ENCODE measurements at regions not wholly inside any gene's neighbourhood (a gene's known extent, or its start where the extent isn't known, plus 50 kb on each side); places are given as distances from the start of the nearest gene placed in this dataset.

DNA sequence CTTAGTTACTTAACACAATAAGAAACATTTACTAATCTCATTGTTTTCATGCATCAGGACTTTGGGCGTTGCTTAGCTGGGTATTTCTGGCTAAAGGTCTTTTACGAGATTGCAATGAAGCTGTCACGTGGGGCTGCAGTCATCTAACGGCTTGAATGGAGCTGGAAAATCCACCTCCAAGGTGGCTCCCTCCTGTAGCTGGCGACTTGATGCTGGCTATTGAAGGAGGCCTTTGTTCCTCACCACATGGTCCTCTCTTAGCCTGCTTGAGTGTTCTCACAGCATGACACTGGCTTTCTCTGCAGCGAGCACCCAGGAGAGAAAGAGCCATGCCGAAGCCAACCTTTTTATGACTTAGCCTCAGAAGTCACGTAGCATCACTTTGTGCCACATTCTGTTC lies 92.0 kb downstream of the NHLRC3 start:
- TF ChIP-seq, protein P1, sequence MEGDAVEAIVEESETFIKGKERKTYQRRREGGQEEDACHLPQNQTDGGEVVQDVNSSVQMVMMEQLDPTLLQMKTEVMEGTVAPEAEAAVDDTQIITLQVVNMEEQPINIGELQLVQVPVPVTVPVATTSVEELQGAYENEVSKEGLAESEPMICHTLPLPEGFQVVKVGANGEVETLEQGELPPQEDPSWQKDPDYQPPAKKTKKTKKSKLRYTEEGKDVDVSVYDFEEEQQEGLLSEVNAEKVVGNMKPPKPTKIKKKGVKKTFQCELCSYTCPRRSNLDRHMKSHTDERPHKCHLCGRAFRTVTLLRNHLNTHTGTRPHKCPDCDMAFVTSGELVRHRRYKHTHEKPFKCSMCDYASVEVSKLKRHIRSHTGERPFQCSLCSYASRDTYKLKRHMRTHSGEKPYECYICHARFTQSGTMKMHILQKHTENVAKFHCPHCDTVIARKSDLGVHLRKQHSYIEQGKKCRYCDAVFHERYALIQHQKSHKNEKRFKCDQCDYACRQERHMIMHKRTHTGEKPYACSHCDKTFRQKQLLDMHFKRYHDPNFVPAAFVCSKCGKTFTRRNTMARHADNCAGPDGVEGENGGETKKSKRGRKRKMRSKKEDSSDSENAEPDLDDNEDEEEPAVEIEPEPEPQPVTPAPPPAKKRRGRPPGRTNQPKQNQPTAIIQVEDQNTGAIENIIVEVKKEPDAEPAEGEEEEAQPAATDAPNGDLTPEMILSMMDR (IDR thresholded peaks at IDR 0.05; ENCODE audit: unreplicated experiment), result no peak
- H3K27ac Mint-ChIP-seq, result no peak overlapping the region
- no peaks in the 10 kb centered on the region for H3K9me3 Mint-ChIP-seq
- peaks cover 2% of the 10 kb centered on the region for H3K27me3 Mint-ChIP-seq (ENCODE audit: low read depth)
- H3K36me3 Mint-ChIP-seq, result no peaks in the 10 kb centered on the region
- no peak overlapping the region for H3K4me3 Mint-ChIP-seq
- H3K4me1 Mint-ChIP-seq, result peaks cover 6% of the 10 kb centered on the region
- DNase-seq (ENCODE audit: low spot score in 2 of 2, unreplicated experiment in 2 of 2), result no peak

DNA sequence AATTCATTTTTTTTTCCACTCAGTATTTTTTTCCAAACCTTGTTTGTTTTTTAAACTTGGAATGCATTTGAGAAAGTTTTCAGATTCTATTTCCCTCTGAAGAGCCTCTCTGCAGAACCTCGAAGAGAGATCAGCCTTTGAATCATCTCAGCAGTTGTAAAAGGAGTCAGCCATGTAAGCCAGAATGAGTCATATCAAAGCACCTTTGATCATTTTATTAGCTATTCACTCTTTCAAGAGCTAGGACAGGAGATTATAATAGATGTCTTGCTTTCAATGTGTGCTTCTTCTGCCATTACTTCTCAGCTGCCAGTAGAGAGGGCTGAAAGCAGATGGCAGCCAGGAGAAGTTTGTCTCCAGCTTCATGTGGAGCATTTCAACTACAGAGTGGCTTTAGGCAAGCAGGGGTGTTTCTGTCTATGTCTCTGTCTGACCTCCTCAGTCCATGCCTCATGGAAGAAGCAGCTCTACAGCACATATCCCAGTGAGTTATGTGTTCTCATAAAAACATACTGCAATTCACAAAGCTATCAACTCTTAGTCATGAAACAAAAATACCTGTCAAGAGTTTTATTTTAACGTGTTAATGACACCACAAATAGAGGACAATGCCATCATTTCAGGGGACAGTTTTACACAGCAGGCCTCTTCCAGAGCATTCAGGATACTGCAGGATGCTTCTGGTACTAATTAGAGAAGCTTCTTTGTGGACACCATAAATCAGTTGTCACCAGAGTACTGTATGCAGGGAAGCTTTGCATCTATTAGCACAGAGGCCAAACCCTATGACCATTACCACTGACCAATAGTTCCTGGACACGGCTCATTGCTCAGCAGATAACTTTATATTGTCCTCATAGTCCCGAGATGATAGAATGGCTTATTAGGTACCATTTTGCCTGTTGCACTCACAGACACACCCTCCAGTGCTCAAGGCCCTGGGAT lies 94.3 kb downstream of the NHLRC3 start:
- Mint-ChIP-seq H3K27me3 (ENCODE audit: low read depth) (peaks cover 2% of the 10 kb centered on the region), H3K36me3 (no peaks in the 10 kb centered on the region), H3K4me3 (no peak overlapping the region), H3K27ac (no peak overlapping the region), H3K4me1 (peaks cover 6% of the 10 kb centered on the region), H3K9me3 (no peaks in the 10 kb centered on the region)
- no peak for DNase-seq (ENCODE audit: low spot score in 2 of 2, unreplicated experiment in 2 of 2)
- TF ChIP-seq, protein P1 (IDR thresholded peaks at IDR 0.05; ENCODE audit: unreplicated experiment), result no peak

DNA sequence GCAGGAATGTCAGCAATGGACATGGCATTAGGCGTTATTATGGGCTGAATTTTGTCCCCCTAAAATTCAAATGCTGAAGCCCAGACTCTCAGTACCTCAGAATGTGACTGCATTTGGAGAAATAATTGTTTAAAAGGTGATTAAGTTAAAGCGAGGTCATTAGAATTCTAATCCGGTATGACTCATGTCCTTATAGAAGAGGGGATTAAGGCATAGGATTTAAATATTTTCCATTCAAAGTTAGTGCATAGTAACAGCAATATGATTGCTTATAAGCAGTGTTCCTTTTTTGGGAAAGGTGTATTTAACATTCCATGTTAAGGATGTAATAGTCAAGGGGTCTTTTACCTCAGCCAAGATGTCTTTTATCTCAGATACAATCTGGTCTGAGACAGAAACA lies 95.5 kb downstream of the NHLRC3 start:
- Mint-ChIP-seq H3K4me3 (no peak overlapping the region), H3K36me3 (no peaks in the 10 kb centered on the region), H3K27ac (no peak overlapping the region), H3K9me3 (no peaks in the 10 kb centered on the region), H3K27me3 (ENCODE audit: low read depth) (peaks cover 2% of the 10 kb centered on the region), H3K4me1 (peaks cover 6% of the 10 kb centered on the region)
- no peak for DNase-seq (ENCODE audit: low spot score in 2 of 2, unreplicated experiment in 2 of 2)
- TF ChIP-seq, protein P1 (IDR thresholded peaks at IDR 0.05; ENCODE audit: unreplicated experiment), result no peak

DNA sequence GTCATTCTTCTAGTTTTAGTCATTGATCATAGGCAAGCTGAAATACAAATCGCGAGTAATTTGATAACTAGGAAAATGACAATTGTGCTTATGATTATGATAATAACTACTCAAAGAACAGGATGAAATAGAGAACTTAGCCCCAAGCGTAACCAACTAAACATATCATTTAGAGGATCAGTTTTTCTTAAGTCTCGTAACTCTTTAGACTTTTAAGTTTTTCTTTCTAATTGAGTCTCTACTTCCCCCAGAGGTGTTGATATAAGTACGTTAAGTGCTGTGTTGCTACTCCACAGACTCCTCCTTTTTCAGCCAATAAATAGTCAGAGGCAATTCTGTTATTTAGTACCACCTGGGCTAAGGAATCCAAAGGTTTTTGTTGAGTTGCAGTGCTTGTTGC lies 96.3 kb downstream of the NHLRC3 start:
- Mint-ChIP-seq H3K4me3 (no peak overlapping the region), H3K27me3 (ENCODE audit: low read depth) (peaks cover 2% of the 10 kb centered on the region), H3K9me3 (no peaks in the 10 kb centered on the region), H3K36me3 (no peaks in the 10 kb centered on the region), H3K27ac (no peak overlapping the region), H3K4me1 (peaks cover 6% of the 10 kb centered on the region)
- TF ChIP-seq, protein P1 (IDR thresholded peaks at IDR 0.05; ENCODE audit: unreplicated experiment), result no peak
- no peak for DNase-seq (ENCODE audit: low spot score in 2 of 2, unreplicated experiment in 2 of 2)

DNA sequence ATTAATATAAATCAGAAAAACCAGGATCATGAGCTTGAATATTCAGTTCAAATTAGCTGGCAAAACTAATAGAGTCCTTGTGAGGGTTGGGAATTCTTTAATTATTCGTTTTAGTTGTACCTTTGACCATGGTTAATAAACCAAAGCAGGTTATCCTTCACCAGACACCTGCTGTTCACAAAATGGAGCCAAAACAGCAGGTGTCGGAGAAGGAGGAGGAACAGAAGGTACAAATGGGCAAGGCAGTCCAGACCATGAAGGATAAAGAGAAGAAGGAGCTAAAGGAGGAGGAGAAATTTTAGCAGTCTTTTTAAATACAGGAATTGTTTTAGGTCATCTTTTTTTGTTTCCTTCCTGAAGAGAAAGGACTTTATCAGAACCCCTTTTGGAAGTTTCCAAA lies 106.1 kb downstream of the NHLRC3 start:
- H3K4me3 Mint-ChIP-seq, result no peak overlapping the region
- TF ChIP-seq, protein P1 (IDR thresholded peaks at IDR 0.05; ENCODE audit: unreplicated experiment), result no peak
- peaks cover 39% of the 10 kb centered on the region for H3K27me3 Mint-ChIP-seq (ENCODE audit: low read depth)
- no peaks in the 10 kb centered on the region for H3K36me3 Mint-ChIP-seq
- H3K4me1 Mint-ChIP-seq, result peaks cover 5% of the 10 kb centered on the region
- no peak for DNase-seq (ENCODE audit: low spot score in 2 of 2, unreplicated experiment in 2 of 2)
- no peak overlapping the region for H3K27ac Mint-ChIP-seq
- peaks cover 5% of the 10 kb centered on the region for H3K9me3 Mint-ChIP-seq

Data from mesothelial cell of epicardium (in vitro differentiated cells).